Cardiac muscle cell (in vitro differentiated cells and primary cell): ENCODE measurements at regions not wholly inside any gene's neighbourhood (a gene's known extent, or its start where the extent isn't known, plus 50 kb on each side); places are given as distances from the start of the nearest gene placed in this dataset.

Experiments used
- DNase-seq, 2 donors: peaks; one replicate each; pipeline versions ENCODE4 v3.0.0 to v3.0.0-alpha.2; 2010 to 2017; ENCODE audit warnings: low read depth in 1 of 2, low spot score in 1 of 2
- H3K27ac ChIP-seq: fragments of 200-600 bp; sonication (generic); 2 replicates; pipeline ENCODE4 v1.5.1; 2016
- H3K27me3 ChIP-seq: fragments of 200-600 bp; sonication (generic); 2 replicates; pipeline ENCODE4 v1.6.0; 2016; ENCODE audit warnings: control low read depth
- H3K36me3 ChIP-seq: fragments of 200-600 bp; sonication (generic); 2 replicates; pipeline ENCODE4 v1.5.1; 2016; ENCODE audit warnings: control low read depth
- H3K4me1 ChIP-seq: fragments of 200-600 bp; sonication (generic); 2 replicates; pipeline ENCODE4 v1.8.1; 2017; ENCODE audit warnings: low read depth, mild to moderate bottlenecking, mixed run types
- H3K4me3 ChIP-seq: fragments of 200-600 bp; sonication (generic); 2 replicates; pipeline ENCODE4 v1.5.1; 2016; ENCODE audit warnings: mild to moderate bottlenecking
- H3K9me3 ChIP-seq: fragments of 200-600 bp; sonication (generic); 2 replicates; pipeline ENCODE4 v1.5.1; 2017; ENCODE audit warnings: low read depth, mild to moderate bottlenecking, control low read depth
- TF ChIP-seq, protein P1 (sequence below): IDR thresholded peaks from 2 replicates; pipeline ENCODE4 v1.5.1; 2012; ENCODE audit warnings: low read depth, mild to moderate bottlenecking, low read length

DNA sequence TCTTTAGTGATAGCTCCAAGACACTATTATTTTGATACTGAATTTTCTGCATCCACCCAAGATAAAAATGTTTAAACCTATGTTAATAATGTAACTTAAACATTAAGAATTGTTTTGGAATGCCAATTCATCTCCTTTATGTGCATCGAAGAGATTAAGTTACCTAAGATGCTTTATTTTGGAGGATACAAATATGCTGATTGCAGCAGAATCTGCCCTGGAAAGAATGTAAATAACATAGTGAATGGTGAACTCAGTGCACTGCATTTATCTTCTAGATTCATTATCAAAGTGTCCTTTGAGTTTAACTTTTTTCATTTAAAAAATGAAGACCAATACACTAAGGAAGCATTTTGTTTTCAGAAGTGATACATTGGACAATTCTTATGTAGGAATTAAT lies 757.2 kb downstream of the MRPL39 start:
- Histone ChIP-seq H3K36me3 (no peaks in the 10 kb centered on the region), H3K27me3 (no peaks in the 10 kb centered on the region), H3K9me3 (no peaks in the 10 kb centered on the region), H3K4me3 (no peak overlapping the region), H3K27ac (no peak overlapping the region), H3K4me1 (no peaks in the 10 kb centered on the region)
- TF ChIP-seq, protein P1, sequence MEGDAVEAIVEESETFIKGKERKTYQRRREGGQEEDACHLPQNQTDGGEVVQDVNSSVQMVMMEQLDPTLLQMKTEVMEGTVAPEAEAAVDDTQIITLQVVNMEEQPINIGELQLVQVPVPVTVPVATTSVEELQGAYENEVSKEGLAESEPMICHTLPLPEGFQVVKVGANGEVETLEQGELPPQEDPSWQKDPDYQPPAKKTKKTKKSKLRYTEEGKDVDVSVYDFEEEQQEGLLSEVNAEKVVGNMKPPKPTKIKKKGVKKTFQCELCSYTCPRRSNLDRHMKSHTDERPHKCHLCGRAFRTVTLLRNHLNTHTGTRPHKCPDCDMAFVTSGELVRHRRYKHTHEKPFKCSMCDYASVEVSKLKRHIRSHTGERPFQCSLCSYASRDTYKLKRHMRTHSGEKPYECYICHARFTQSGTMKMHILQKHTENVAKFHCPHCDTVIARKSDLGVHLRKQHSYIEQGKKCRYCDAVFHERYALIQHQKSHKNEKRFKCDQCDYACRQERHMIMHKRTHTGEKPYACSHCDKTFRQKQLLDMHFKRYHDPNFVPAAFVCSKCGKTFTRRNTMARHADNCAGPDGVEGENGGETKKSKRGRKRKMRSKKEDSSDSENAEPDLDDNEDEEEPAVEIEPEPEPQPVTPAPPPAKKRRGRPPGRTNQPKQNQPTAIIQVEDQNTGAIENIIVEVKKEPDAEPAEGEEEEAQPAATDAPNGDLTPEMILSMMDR = no peak
- DNase-seq = no peak

DNA sequence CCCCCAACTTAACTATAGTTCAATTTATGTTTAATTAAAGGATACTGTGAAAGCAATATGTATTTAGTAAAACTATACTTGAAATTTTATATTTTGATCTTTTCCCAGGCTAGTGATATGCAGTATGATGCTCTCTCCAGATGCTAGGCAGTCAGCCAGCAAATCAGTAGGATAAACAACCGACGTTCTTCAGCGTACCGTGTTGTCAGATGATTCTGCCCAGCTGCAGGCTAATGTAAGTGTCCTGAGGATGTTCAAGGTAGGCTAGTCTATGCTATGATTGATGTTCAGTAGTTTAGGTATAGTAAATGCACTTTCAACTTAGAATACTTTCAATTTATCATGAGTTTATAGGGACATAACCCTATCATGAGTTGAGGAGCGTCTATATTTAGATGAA lies 762.6 kb downstream of the MRPL39 start:
- no peaks in the 10 kb centered on the region for H3K27me3 ChIP-seq
- H3K36me3 ChIP-seq = no peaks in the 10 kb centered on the region
- no peaks in the 10 kb centered on the region for H3K4me1 ChIP-seq
- H3K27ac ChIP-seq = no peak overlapping the region
- no peak overlapping the region for H3K4me3 ChIP-seq
- no peaks in the 10 kb centered on the region for H3K9me3 ChIP-seq
- DNase-seq = no peak
- TF ChIP-seq, protein P1 = no peak

DNA sequence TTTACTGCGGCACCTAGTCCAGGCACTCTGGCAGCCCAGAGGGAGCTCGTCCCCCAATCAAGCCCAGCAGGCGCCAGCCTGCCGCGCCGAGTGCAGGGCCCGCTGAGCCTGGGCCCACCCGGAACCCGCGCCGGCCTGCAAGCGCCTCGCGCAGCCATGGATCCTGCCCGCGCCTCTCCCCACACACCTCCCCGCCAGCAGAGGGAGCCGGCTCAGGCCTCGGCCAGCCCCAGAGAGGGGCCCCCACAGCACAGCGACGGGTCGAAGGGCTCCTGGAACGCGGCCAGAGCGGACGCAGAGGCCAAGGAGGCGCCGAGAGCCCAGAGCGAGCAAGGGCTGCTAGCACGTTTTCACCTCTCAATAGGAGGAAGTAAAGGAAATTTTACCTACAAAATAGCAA lies 767.0 kb downstream of the MRPL39 start:
- no peak for DNase-seq
- no peaks in the 10 kb centered on the region for H3K27me3 ChIP-seq
- H3K4me1 ChIP-seq = no peaks in the 10 kb centered on the region
- H3K27ac ChIP-seq = no peak overlapping the region
- no peaks in the 10 kb centered on the region for H3K9me3 ChIP-seq
- H3K4me3 ChIP-seq = no peak overlapping the region
- H3K36me3 ChIP-seq = no peaks in the 10 kb centered on the region
- TF ChIP-seq, protein P1 = no peak

DNA sequence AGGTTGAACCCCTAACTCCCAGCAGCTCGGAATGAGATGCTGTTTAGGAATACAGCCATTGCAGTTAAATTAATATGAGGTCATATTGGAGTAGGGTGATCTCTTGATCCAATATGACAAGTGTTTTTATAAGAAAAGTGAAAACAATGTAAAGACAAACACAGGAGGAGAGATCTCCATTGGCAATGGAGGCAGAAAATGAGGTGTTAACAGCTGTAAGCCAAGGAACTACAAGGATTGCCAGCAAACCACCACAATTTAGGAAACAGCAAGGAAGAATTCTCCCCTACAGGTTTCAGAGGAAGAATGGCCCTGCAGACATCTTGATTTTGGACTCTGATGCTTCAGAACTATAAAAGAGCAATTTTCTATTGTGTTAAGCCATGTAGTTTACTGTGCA lies 774.3 kb downstream of the MRPL39 start:
- no peak for DNase-seq
- TF ChIP-seq, protein P1 = no peak
- no peak overlapping the region for H3K27ac ChIP-seq
- no peaks in the 10 kb centered on the region for H3K27me3 ChIP-seq
- H3K4me3 ChIP-seq = no peak overlapping the region
- H3K4me1 ChIP-seq = peaks cover 11% of the 10 kb centered on the region
- H3K36me3 ChIP-seq = no peaks in the 10 kb centered on the region
- no peaks in the 10 kb centered on the region for H3K9me3 ChIP-seq

DNA sequence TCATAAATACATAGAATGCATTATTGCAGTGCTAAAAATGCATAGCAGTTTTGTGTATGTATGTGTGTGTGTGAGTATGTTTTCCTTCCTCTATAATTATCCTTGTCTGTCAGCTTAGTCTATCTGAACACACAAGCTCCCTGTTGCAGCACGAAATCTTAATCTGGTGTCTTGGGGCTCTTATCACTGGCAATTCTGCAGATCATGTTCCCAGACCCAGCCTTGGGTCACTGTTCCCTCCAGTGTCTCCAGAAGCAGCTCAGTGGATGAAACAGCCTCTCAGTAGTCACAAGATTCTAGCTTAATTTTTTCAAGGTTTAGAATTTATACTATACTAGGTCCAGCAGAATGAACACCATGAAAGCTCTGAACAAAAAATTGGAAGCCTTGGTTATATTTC lies 777.9 kb downstream of the MRPL39 start:
- Histone ChIP-seq H3K9me3 (no peaks in the 10 kb centered on the region), H3K27ac (peak overlapping the region; percentile 4), H3K36me3 (no peaks in the 10 kb centered on the region), H3K4me1 (peaks cover 11% of the 10 kb centered on the region), H3K4me3 (no peak overlapping the region), H3K27me3 (no peaks in the 10 kb centered on the region)
- DNase-seq = peak in 1 of 2 donors; percentile 52
- TF ChIP-seq, protein P1 = no peak

DNA sequence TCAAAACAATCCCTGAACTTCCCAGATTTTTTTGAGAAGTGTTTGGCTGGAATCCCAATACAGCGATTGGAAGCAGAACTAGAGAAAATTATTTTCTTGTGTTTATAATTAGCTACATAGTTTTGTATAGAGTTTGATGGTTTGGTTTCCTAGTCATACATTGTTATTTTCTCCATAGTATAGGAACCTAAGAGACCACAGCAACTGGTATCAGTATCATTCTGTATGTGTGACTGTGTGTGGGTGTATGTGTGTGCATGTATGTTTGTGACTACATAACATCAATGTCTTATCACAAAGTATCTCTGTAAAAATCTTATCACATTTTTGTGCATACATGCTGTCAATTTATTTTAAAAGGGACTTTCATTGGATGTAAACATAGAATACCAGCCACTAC lies 780.5 kb downstream of the MRPL39 start:
- H3K36me3 ChIP-seq = no peaks in the 10 kb centered on the region
- H3K27me3 ChIP-seq = no peaks in the 10 kb centered on the region
- H3K4me3 ChIP-seq = no peak overlapping the region
- H3K9me3 ChIP-seq = no peaks in the 10 kb centered on the region
- DNase-seq = no peak
- peaks cover 11% of the 10 kb centered on the region for H3K4me1 ChIP-seq
- H3K27ac ChIP-seq = no peak overlapping the region
- TF ChIP-seq, protein P1 = no peak
